HG03565 (cell line): ENCODE measurements at regions not wholly inside any gene's neighbourhood (a gene's known extent, or its start where the extent isn't known, plus 50 kb on each side); places are given as distances from the start of the nearest gene placed in this dataset.
"Not testable (repeated sequence)": the region's sequence is repeated elsewhere in the genome, so short reads cannot be mapped to it uniquely, and the experiment has no call there.

ENCODE experiments used
- ATAC-seq: cut with Tn5 transposase; IDR thresholded peaks from one replicate; pipeline ENCODE4 v1.9.1; 2021; ENCODE audit warnings: mild to moderate bottlenecking, moderate library complexity; ENCODE audit not compliant: unreplicated experiment

DNA sequence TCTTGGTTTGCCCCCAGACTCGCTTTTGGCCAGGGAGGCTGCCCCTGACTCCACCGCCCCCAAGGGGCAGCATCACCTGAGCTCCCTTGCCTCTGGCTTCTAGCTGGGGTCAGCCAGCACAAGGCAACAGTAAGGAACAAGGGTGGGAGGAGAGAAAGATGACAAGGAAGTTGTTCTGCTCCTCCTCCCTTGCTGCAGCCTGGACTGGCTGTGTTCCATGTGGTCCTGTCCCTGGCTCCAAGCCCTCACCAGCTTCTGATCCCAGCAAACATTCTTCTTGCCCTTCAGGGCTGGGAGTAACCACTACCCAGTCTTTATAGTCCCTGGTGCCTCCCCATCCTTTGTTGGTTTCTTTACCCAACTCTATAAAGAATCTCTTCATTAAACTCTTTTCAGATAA lies 100.3 kb upstream of the SPIN1 start:
- ATAC-seq: no peak

DNA sequence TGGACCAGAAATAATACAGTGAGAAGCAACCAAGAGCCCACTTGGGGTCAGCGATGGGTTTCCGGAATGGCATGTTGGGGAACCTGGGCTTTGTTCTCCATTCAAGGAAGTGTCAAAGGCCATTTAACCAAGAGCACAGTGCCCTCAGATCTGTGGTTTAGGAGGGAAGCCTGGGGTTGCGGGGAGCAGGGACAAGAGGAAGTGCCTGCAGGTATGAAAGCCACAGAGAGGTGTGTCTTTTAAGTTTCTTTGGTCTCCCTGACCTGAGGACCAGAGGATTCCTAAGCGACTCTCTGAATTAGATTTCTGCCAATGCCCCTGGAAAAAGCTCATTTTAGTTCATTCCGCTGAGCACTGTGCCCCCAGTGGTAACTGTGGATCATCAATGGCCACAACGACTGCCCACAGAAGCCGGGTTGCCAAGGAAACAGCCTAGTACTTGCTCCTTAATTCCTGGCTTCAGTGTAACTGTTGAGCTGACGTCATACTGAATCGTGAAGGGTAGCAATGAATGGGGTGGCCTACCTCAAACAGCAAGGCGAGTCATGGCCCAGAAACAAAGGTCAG lies 107.3 kb upstream of the SPIN1 start:
- no peak for ATAC-seq

DNA sequence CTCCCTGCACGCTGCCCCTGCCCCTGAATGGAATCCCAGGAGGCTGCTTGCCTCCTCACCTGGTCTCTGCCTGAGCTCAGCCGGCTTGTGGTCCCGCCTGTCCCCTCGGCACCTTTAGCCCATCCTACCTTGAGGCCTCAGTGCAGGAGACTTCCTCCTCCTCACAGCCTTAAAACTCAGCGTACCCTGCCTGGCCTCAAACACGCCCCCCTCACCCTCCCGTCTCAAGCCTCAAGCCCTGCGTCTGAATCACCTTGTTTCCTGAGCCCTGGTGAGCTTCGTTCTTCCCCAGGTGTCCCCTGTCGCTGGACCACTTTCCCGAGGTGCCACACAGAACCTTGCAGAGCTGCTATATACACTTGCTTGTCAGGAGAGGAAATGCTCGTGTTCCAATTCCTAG lies 110.2 kb upstream of the SPIN1 start:
- ATAC-seq: no peak

DNA sequence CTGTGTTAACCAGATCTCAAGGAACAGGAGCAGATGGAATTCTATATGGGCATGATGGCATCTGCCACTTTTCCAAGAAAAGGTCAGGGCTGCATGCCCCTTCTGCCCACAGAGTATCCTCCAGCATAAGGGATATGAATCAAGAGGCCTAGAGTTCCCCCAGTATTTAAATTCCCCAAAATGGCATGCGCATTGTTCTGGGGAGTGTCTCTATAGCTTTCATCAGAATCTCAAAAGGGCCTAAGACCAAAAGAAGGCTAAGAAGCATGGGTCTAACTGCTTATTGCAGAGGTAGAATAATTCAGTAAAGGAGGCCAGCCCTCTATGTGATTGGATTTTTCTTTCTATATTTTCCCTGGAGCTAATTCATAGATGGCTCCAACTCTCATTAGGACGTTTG lies 114.2 kb upstream of the SPIN1 start:
- ATAC-seq: no peak

DNA sequence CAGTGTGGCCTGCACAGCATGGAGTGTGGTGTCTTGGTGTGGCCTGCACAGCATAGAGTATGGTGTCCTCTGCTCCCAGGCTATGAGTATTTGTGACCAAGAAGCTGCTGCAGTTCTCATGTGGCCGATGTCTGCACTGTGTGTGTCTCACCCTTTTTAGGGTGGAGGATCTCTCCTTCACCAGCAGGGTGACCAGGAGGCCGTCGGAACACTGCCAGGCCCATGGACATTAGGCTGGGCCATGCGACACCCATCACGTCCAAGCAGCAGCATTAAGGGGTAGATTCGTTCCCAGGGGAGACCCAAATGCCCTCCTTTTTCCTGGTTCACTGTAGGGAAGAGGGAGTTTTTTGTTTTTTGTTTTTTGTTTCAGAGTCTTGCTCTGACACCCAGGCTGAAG lies 115.3 kb upstream of the SPIN1 start:
- ATAC-seq: no peak

DNA sequence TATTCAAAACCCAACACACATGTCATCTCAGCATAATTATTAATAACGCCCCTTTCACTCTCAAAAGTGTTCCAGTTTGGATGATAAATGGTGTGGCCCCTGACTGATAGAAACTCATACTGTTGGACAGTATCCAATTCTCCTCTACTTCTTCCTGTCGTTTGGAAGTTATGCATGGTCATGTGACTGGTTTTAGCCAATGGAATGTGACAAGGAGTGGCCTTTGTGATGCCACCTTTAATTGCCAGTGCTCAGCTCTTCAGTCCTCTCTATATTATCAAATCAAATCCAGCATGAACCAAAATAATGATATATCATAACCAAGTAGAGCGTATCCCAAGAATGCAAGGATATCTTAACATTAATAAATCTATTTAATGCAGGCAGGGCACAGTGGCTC lies 117.8 kb upstream of the SPIN1 start:
- no peak for ATAC-seq

DNA sequence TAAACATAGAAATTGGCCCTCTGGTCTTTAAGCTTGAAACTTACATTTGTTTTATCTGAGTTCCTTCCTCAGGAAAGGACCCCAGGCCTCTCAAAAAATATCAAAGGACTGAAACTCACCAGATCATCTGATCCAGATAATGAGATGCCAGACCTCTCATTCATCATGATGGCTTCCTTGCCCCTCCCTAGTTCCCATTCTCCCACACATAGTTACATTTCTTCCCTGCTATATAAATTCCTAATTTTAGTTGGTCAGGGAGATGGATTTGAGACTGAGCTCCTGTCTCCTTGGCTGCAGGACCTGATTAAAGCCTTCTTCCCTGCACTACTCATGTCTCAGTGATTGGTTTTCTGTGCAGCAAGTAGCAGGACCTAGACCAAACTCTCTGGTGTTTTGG lies 119.4 kb upstream of the SPIN1 start:
- no peak for ATAC-seq

DNA sequence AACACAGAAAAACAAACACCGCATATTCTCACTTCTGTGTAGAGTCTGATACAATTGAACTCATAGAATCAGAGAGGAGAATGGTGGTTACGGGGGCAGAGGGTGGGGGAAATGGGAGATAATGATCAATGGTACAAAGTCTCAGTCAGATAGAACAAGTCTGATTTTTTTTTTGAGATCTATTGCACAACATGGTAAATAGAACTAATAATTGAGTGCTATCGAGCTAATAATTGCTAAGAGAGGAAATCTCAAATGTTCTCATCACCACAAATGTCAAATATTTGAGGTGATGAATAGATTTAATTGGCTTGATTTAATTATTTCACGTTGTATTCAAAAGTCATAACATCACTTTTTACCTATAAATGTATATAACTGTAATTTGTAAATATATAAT lies 121.0 kb upstream of the SPIN1 start:
- no peak for ATAC-seq

DNA sequence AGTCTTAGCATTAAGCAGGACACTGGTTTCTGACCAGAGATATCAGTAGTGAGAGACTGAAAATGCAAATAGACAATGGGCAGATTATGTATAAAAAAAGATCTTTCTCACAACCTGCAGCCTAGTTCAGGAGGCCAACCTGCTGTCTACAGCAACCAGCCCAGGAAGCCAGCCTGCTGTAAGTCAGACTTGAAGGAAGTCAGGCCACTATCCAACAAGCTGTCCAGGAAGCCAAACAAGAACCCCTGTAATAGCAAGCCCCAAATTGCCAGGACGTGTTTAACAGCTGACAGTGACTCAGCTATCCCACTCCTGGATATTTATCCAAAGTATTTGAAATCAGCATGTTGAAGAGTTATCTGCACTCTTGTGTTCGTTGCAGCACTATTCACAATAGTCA lies 121.8 kb upstream of the SPIN1 start:
- no peak for ATAC-seq

DNA sequence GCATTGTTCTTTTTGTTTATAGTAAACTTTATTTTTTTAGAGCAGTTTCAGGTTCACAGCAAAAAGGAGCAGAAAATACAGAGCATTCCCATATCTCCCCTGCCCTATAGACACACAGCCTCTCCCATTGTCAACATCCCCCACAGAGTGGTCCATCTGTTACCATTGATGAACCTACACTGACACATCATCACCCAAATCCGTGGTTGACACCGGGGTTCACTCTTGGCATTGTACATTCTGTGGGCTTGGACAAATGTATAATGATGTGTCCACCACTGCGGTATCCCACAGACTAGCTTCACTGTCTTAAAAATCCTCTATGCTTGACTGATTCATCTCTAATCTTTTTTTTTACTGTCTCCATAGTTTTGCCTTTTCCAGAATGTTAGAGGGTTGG lies 120.7 kb upstream of the SPATA31C2 start:
- ATAC-seq: no peak

DNA sequence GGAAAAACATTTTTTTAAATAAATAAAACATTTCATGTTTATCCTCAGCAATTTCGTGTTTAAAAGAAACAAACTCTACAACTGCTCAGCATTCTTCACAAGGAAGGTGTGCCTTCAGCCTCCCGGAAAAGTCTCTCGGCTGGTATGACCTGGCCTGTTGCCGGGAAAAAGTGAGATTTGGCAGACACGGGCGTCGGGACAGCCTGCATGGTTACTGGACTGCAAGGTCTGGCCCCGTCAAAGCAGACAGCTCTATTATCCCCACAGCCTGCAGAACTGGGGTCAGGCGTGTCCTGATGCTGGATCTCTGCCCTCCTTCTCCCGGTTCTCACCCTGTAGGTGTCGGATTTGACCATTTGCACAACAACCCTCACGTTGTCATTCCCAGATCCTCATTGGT lies 120.3 kb upstream of the SPATA31C2 start:
- no peak for ATAC-seq

DNA sequence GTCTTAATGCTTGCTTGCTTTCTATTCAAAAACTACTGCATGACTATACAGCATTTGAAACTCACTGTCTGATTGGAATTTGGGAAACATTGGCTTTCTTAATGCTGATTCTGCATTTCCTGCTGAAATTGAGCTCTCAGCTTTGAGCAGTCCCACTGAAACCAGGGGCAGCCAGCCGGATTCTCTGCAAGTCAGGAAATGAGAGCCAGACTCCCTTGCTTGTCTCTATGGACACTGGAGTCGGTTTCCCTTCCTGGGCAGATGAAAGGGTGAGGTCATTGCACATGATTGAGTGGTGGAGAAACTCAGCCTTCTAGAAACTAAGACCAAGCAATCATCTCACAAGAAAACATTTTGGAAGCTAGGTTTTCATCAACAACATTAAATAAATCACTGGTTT lies 119.7 kb upstream of the SPATA31C2 start:
- no peak for ATAC-seq

DNA sequence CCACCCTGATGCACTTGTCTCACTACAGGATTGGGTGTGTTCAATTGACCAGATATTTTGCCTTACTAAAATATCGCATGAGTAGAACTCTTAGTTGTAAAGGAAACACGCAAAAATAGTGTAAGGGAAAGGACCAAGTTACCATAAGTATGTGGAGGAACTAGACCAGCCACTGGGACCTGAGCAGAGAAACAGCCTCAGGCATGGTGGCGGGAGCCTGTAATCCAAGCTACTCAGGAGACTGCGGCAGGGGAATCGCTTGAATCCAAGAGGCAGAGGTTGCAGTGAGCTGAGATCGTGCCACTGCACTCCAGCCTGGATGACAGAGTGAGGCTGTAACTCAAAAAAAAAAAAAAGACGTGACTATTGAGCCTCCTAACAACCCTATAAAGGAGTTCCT lies 117.9 kb upstream of the SPATA31C2 start:
- ATAC-seq: no peak

DNA sequence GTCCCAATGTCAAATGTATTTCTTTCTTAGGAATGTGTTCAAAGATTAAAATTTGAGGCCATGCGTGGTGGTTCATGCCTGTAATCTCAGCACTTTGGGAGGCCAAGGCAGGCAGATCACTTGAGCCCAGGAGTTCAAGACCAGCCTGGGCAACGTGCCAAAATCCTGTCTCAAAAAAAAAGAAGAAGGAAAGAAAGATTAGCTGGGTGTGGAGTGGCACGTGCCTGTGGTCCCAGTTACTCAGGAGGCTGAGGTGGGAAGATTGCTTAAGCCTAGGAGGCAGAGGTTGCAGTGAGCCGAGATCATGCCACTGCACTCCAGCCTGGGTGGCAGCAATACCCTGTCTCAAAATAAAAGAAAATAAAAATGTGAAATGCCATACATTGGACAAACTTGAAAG lies 117.5 kb upstream of the SPATA31C2 start:
- not testable (repeated sequence) for ATAC-seq

DNA sequence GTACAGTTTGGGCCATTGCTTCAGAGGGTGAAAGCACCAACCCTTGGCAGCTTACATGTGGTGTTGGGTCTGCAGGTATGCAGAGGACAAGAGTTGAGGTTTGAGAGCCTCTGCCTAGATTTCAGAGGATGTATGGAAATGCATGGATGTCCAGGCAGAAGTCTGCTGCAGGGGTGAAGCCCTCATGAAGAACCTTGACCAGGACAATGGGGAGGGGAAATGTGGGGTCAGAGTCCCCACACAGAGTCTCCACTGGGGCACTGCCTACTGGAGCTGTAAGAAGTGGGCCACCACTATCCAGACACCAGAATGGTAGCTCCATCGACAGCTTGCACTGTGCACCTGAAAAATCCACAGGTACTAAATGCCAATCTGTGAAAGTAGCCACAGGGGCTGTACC lies 113.6 kb upstream of the SPATA31C2 start:
- ATAC-seq: no peak

DNA sequence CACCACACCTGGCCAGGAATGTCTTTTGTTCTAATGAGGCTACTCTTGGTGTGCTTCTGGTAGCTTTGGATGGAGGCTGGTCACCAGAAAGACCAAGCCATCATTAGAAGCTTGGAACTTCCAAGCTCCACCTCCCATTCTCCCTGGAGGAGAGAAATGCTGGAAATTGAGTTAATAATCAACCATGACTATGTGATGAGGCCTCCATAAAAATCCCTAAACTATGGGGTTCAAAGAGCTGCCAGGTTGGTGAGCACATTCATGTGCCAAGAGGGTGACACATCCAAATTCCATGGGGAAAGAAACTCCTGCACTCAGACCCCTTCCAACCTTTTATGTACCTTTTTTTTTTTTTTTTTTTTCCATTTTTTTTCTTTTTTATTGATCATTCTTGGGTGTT lies 105.5 kb upstream of the SPATA31C2 start:
- ATAC-seq: no peak

DNA sequence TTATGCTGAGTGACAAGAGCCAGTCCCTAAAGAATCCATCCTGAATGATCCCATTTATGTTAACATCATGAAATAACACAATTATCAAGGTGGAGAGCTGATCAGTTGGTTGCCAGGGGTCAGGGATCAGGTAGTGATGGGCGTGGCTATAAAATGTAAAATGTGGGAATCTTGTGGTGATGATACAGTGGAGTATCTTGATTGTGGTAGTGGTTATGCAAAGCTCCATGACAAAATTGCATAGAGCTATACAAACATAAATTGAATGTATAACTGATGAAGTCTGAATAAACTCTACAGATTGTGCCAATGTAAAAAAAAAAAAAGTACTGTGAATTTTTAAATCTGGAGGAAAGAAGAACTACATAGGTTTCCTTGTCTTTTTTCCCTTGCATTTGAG lies 104.6 kb upstream of the SPATA31C2 start:
- no peak for ATAC-seq

DNA sequence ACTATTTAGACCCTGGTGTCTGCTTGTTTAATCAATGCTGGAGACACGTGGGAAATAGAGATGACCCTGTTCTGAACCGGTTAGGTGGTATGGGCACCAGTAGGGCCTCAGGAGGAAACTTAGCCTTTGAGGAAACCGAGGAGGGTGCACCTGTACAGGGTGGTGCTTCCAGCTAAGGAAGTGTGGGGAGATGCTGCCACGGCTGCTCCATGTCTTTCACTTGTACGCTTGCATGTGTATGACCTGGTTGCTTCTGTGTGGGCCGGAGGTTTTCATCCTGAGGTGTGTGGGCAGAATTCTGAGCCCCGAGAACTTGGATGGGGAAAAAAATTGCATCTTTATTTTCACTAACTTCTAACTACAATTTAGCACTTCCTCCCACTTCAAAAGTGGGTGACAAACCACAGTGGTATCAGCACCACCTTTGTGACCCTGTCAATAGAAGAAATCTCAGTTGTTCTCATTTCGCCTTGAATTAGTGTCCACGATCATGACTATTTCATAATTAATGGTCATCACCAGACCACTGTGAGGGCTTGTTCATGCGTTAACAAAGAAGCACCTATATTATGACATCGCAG lies 99.8 kb upstream of the SPATA31C2 start:
- no peak for ATAC-seq

DNA sequence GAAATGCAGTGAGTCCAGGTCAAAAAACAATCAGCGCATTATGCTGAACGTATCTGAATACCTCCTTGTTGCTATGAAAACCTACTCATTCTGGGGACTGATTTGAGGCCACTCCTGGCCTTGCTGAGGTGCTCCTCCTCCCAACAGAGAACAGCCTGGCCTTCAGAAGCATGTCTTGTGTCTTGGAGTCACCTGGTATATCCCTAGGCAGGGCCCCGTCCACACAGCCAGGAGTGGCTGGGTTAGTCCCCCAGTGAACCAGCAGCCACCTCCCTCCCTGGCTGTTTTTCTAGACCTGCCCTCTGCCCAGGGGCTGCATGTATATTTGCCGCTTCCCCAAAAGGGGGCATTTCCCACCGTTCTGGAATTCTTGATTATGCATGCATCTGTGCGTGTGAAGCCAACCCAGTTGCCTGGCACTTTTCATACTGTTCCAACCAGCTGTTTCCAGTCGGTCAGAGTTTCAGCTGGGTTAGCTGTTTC lies 99.2 kb upstream of the SPATA31C2 start:
- ATAC-seq: no peak

DNA sequence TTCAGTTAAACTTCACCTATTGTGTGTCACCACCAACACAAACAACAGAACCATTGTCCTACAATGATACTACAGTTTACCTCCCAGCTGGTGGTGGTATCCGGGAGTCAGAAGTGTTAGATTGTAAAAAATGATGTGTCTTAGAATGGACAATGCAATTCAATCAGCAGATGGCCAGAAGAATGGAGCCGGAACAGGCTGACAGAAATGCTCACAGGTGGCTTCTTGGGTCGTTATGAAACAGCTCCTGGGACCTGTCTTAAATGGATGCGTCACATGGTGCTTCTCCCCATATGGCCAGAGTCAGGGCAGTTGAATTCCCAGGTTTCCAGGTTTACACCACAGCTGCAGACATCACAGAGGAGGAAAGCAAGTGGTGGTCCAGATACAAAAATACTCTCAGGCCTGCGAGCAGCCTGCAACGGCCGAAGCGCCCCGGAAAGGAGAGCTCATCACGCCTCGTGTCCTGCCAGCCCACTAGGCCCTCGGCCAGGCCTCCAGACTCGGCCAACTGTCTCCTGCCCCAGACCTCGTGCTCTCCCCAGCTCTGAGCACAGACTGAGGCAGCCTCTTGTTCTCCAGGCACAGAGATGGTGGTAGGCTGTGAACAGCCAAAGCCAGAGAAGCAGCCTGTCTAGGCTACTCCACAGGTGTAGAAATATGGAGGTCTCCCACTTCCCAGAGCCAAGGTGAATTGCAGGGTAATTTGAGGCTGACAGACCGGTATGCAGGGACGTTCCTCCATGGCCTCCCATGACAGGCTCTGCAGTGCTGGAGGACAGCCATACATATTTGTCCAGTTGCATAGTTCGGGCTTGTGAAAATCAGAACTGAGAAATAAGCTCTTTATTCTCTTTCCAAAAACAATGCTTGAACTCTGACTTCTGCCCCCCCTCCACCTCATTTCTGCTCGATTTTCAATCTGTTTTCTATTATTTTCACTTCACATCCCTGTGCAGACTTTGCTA lies 98.5 kb upstream of the SPATA31C2 start:
- no peak for ATAC-seq

DNA sequence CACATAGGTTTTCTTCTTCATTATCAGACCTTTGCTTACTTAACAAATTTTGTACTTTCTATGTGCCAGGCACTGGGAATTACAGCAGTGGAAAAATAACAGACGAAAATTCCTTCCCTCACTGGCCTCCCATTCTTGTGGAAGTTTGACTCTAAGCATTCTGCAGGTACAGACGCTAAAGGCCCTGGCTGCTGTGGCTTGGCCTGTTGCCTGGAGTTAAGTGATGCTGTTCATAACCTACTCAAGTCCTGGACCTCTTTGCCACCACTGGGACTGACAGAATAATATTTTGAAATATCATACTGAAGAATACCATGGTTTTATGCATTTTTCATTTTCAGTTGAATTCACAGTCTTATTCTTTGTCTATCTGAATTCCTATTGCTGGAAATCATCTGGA lies 97.3 kb upstream of the SPATA31C2 start:
- ATAC-seq: no peak

DNA sequence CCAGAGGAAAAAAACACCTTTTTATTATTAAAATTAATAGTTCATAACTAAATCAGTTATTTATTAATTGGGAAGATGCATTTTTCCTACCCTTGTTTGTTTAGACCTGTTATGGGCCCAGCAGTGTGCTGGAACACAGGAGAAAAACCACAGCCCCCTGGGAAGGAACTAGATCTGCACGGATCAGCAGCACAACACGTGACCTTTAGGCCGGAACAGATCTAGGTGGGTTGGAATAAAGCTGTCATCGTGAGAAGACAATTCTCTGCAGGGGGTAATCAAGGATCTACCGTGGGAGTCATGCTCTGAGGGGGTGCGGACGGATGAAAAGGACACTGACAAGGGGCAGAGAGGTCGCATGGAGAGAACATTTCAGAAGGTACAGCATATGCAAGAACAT lies 95.8 kb upstream of the SPATA31C2 start:
- no peak for ATAC-seq
